K562 (cell line): ENCODE measurements at regions not wholly inside any gene's neighbourhood (a gene's known extent, or its start where the extent isn't known, plus 50 kb on each side); places are given as distances from the start of the nearest gene placed in this dataset.

Experiments used
- ATAC-seq: fragments of 200-7000 bp; cut with Tn5 transposase; 3 replicates; pipeline ENCODE4 v1.9.1; 2020; ENCODE audit warnings: moderate library complexity
- BruUV-seq: library from RNA; stranded (reverse); fragments of 400-500 nt; replicated peaks from 2 replicates; lab custom pipeline; 2021; lab: Mats Ljungman, UMichigan
- CTCF ChIA-PET: fragments of 300-600 bp; formaldehyde crosslinking; extraction: SDS; loops from one replicate; lab custom pipeline; 2021; ENCODE audit warnings: low intra/inter-chr PET ratio; lab: Yijun Ruan, JAX
- POLR2A ChIA-PET: fragments of 300-600, 350-650 bp; sonication (Branson Sonifier 250); formaldehyde crosslinking; extraction: SDS; loops from one replicate; lab custom pipeline; 2021; ENCODE audit warnings: antibody characterized with exemption, inconsistent platforms; lab: Yijun Ruan, JAX
- DNase-seq, 4 experiments: peaks; one replicate each; pipeline versions ENCODE4 v3.0.0 to v3.0.0-alpha.2; 2011 to 2018; ENCODE audit warnings: low spot score in 3 of 4, mixed read lengths in 3 of 4; ENCODE audit errors: extremely low read depth in 1 of 4
- FAIRE-seq: peaks from 2 replicates; lab custom pipeline; 2011; peaks lifted over from hg19 to GRCh38; lab: Jason Lieb, UNC
- H2AFZ ChIP-seq: 2 replicates; pipeline ENCODE4 v1.6.0; 2011; ENCODE audit warnings: low read depth, low read length, control low read depth, inconsistent platforms
- H3K27ac ChIP-seq: fragments of 200-600 bp; 3 replicates; pipeline ENCODE4 v1.8.0; 2011; ENCODE audit warnings: low read depth, mild to moderate bottlenecking, control low read depth, inconsistent platforms, low read length, moderate library complexity, mixed read lengths; ENCODE audit errors: extremely low read depth
- H3K27me3 ChIP-seq, 2 experiments: fragments of 300-600 bp in 1 of 2; 2 replicates in 1 of 2; 3 replicates in 1 of 2; pipeline versions ENCODE4 v1.6.0 to v1.8.0; 2011; ENCODE audit warnings: inconsistent platforms in 2 of 2, low read length in 2 of 2, mild to moderate bottlenecking in 1 of 2, mixed read lengths in 1 of 2, moderate library complexity in 1 of 2; ENCODE audit not compliant: control insufficient read depth in 2 of 2, insufficient read depth in 2 of 2
- H3K36me3 ChIP-seq: fragments of 300-600 bp; 3 replicates; pipeline ENCODE4 v1.8.0; 2011; ENCODE audit warnings: mild to moderate bottlenecking, low read length, inconsistent platforms; ENCODE audit not compliant: control insufficient read depth, insufficient read depth
- H3K4me1 ChIP-seq, 2 experiments: fragments of 200-600 bp in 1 of 2; replicated peaks in 1 of 2; 2 replicates in 1 of 2; 3 replicates in 1 of 2; pipeline versions ENCODE4 v1.5.1 to v1.8.0; 2011; ENCODE audit warnings: inconsistent platforms in 2 of 2, low read length in 2 of 2, mild to moderate bottlenecking in 1 of 2, mixed read lengths in 1 of 2, moderate library complexity in 1 of 2; ENCODE audit not compliant: control insufficient read depth in 2 of 2, insufficient read depth in 2 of 2
- H3K4me2 ChIP-seq: 2 replicates; pipeline ENCODE4 v1.6.1; 2011; ENCODE audit warnings: low read length, control low read depth, inconsistent platforms, mixed read lengths; ENCODE audit not compliant: insufficient read depth
- H3K4me3 ChIP-seq: fragments of 200-600 bp; sonication (generic), shearing (Covaris generic); 2 replicates; pipeline ENCODE4 v1.5.1; 2016; ENCODE audit warnings: control low read depth, inconsistent platforms
- H3K79me2 ChIP-seq: fragments of 200-600 bp; 3 replicates; pipeline ENCODE4 v1.8.0; 2011; ENCODE audit warnings: low read length, inconsistent platforms; ENCODE audit not compliant: control insufficient read depth, insufficient read depth
- H3K9ac ChIP-seq, 2 experiments: 2 replicates each; pipeline versions ENCODE4 v1.6.0 to v1.6.1; 2011; ENCODE audit warnings: low read depth in 2 of 2, low read length in 2 of 2, control low read depth in 1 of 2, inconsistent platforms in 1 of 2, mild to moderate bottlenecking in 1 of 2, mixed read lengths in 1 of 2; ENCODE audit not compliant: insufficient read depth in 1 of 2
- H3K9me1 ChIP-seq: one replicate; pipeline ENCODE4 v1.6.0; 2011; ENCODE audit warnings: inconsistent platforms, mild to moderate bottlenecking, low read length, moderate library complexity; ENCODE audit not compliant: control insufficient read depth, insufficient read depth
- H3K9me3 ChIP-seq: replicated peaks from 2 replicates; pipeline ENCODE4 v1.5.1; 2011; ENCODE audit warnings: low read depth, low read length, inconsistent platforms; ENCODE audit not compliant: control insufficient read depth, insufficient read depth
- H4K20me1 ChIP-seq: replicated peaks from 2 replicates; pipeline ENCODE4 v1.6.1; 2011; ENCODE audit warnings: low read length, inconsistent platforms, mixed read lengths; ENCODE audit not compliant: control insufficient read depth, insufficient read depth
- ARHGAP35 ChIP-seq: fragments of 450-650 bp; IDR thresholded peaks from 2 replicates; pipeline ENCODE4 v1.6.1; 2018; ENCODE audit not compliant: partially characterized antibody
- DDX20 ChIP-seq: fragments of 450-650 bp; IDR thresholded peaks from 2 replicates; pipeline ENCODE4 v1.6.1; 2016; ENCODE audit warnings: missing genetic modification characterization, low read depth, mild to moderate bottlenecking, missing compliant biosample characterization, moderate library complexity
- ERF ChIP-seq: fragments of 450-650 bp; formaldehyde crosslinking; IDR thresholded peaks from 2 replicates; pipeline ENCODE4 v1.4.0; 2020; ENCODE audit warnings: mild to moderate bottlenecking, mixed read lengths
- MEF2A ChIP-seq: IDR thresholded peaks from 2 replicates; pipeline ENCODE4 v1.6.1; 2011; ENCODE audit warnings: low read depth, mild to moderate bottlenecking, low read length, moderate library complexity; ENCODE audit not compliant: control insufficient read depth
- PHTF2 ChIP-seq: fragments of 250-450 bp; sonication (Bioruptor Pico); IDR thresholded peaks from 2 replicates; pipeline ENCODE4 v1.5.0; 2021; ENCODE audit warnings: mild to moderate bottlenecking
- PYGO2 ChIP-seq: fragments of 450-650 bp; IDR thresholded peaks from 2 replicates; pipeline ENCODE4 v1.6.1; 2016; ENCODE audit warnings: mild to moderate bottlenecking, missing genetic modification characterization, moderate library complexity, missing compliant biosample characterization
- ZNF165 ChIP-seq: fragments of 250-450 bp; sonication (Bioruptor Pico); IDR thresholded peaks from 2 replicates; pipeline ENCODE4 v1.4.0; 2020; ENCODE audit warnings: borderline replicate concordance
- ZNF224 ChIP-seq: sonication (generic); formaldehyde crosslinking; IDR thresholded peaks from 2 replicates; pipeline ENCODE4 v1.8.0; 2022; ENCODE audit warnings: mild to moderate bottlenecking, missing genetic modification reagents
- ZNF785 ChIP-seq: fragments of 250-450 bp; sonication (Bioruptor Pico); IDR thresholded peaks from 2 replicates; pipeline ENCODE4 v1.4.0; 2020; ENCODE audit warnings: mild to moderate bottlenecking
- WGBS: fragments of 100-300 bp; shearing (Covaris generic); methylation state at CpG from one replicate; pipeline ENCODE4 v1.1.6; 2016; ENCODE audit warnings: low coverage, mixed read lengths; ENCODE audit not compliant: insufficient coverage; ENCODE audit errors: missing lambda C conversion rate; 5-methylcytosine and 5-hydroxymethylcytosine counted together
- in situ Hi-C: fragments of 300-500 bp; cut with MboI; formaldehyde crosslinking; loops from 4 replicates; pipeline ENCODE4 v1.15.0; 2018; ENCODE audit warnings: inconsistent platforms, mixed read lengths
- intact Hi-C: fragments of 100-400 bp; cut with micrococcal nuclease; formaldehyde crosslinking; loops from 2 replicates; pipeline ENCODE4 v1.14.2; 2022
- TF ChIP-seq, protein P1 (sequence below): fragments of 250-450 bp; sonication (Bioruptor Pico); IDR thresholded peaks from 2 replicates; pipeline ENCODE4 v1.9.0; 2021; ENCODE audit warnings: mild to moderate bottlenecking, inconsistent platforms

DNA sequence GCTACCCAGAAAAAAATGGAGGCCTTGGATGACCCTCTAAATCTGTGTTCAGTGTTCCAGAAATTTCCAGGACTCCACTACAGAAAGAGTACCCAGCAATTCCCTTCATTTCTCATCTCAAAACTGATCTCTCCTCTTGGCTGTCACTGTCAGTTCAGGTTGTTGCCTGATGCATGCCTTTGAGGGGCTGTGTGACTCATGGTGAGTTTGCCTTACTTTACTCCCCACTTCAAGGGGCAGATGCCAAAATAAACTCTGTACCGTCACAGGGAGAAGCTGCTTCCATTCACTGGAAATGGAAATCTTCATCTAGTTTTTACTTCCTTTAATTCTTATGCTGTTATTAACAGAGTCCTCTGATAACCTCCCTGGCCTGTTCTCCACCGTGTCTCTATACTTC, 1075.0 kb downstream of the DIAPH3 start (continued):
- TF ChIP-seq, protein P1, sequence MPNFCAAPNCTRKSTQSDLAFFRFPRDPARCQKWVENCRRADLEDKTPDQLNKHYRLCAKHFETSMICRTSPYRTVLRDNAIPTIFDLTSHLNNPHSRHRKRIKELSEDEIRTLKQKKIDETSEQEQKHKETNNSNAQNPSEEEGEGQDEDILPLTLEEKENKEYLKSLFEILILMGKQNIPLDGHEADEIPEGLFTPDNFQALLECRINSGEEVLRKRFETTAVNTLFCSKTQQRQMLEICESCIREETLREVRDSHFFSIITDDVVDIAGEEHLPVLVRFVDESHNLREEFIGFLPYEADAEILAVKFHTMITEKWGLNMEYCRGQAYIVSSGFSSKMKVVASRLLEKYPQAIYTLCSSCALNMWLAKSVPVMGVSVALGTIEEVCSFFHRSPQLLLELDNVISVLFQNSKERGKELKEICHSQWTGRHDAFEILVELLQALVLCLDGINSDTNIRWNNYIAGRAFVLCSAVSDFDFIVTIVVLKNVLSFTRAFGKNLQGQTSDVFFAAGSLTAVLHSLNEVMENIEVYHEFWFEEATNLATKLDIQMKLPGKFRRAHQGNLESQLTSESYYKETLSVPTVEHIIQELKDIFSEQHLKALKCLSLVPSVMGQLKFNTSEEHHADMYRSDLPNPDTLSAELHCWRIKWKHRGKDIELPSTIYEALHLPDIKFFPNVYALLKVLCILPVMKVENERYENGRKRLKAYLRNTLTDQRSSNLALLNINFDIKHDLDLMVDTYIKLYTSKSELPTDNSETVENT (CRISPR knock-in tag), result no peak
- no peak for TF ChIP-seq ZNF224
- TF ChIP-seq ZNF165, result no peak
- no peak for TF ChIP-seq ARHGAP35
- no peak for TF ChIP-seq ZNF785 (CRISPR knock-in tag)

DNA sequence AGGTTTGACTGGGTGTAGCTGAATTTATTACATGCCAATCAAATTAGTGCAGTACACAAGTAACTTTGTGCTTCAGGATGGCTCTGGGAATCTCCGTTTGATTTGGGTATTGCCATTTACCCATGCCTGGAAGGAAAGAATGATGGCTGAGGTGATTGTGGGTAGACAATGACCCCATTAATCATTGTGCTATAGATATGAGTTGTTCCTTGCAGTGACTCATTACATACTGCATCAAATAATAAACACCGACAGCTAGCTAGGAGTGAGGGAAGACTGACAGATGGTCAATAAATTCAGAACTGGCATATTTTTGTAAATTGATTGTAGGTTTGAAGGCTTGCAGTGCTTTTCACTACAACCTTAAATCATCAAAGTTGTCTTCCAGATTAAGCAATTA, 1069.5 kb downstream of the DIAPH3 start:
- H3K27ac ChIP-seq, result no peak overlapping the region
- no peak for DNase-seq
- no peak overlapping the region for H3K4me3 ChIP-seq
- no peak overlapping the region for H2AFZ ChIP-seq
- BruUV-seq, result no TSS peak
- 5% methylated on average over 2 of the region's 2 CpGs for WGBS
- no peak overlapping the region for H3K4me2 ChIP-seq
- no peak for TF ChIP-seq ERF
- no peak for TF ChIP-seq DDX20 (tag)
- no peak for TF ChIP-seq PYGO2 (tag)
- no peak for TF ChIP-seq MEF2A
- TF ChIP-seq PHTF2 (CRISPR knock-in tag), result no peak
- TF ChIP-seq, all 486 proteins: peak for 0
- FAIRE-seq (no peak), ATAC-seq (no peak)
- H3K9ac ChIP-seq, result no peak overlapping the region
- H3K36me3 ChIP-seq, result no peaks in the 10 kb centered on the region
- H3K27me3 ChIP-seq, result no peaks in the 10 kb centered on the region
- in situ Hi-C loops (no loop called here), intact Hi-C loops (no loop called here)
- ChIA-PET CTCF (no interaction called here), POLR2A (no interaction called here)
- no peaks in the 10 kb centered on the region for H3K4me1 ChIP-seq
- H3K9me1 ChIP-seq, result no peaks in the 10 kb centered on the region
- no peaks in the 10 kb centered on the region for H4K20me1 ChIP-seq
- H3K79me2 ChIP-seq, result no peaks in the 10 kb centered on the region
- no peaks in the 10 kb centered on the region for H3K9me3 ChIP-seq
